ENCODE measurements at regions not wholly inside any gene's neighbourhood (a gene's known extent, or its start where the extent isn't known, plus 50 kb on each side); places are given as distances from the start of the nearest gene placed in this dataset.

- Histone ChIP-seq H3K27me3 (ENCODE audit: insufficient read depth, low read length) (no peaks in the 10 kb centered on the region), H3K14ac (ENCODE audit: low read length) (no peak overlapping the region), H3K79me2 (ENCODE audit: control insufficient read depth, insufficient read depth, low read length, poor library complexity) (no peaks in the 10 kb centered on the region), H3K23ac (ENCODE audit: low read length) (no peak overlapping the region), H4K91ac (ENCODE audit: low read depth, low read length) (peak overlapping the region; percentile 8), H4K8ac (ENCODE audit: low read depth, low read length) (peak overlapping the region; percentile 18), H3K18ac (ENCODE audit: low read length) (no peak overlapping the region), H2BK5ac (ENCODE audit: low read depth, low read length, poor library complexity) (no peak overlapping the region), H3K4me2 (ENCODE audit: low read length) (no peak overlapping the region), H3K4me1 (ENCODE audit: control insufficient read depth in 1 of 2, insufficient read depth in 2 of 2, low read length in 2 of 2) (peaks cover 7 to 18% of the 10 kb centered on the region in 2 experiments), H3K36me3 (ENCODE audit: control insufficient read depth in 1 of 2, insufficient read depth in 2 of 2, low read length in 2 of 2) (no peaks in the 10 kb centered on the region), H2AK5ac (ENCODE audit: low read length) (peak overlapping the region; percentile 83), H3K9ac (ENCODE audit: low read length) (no peak overlapping the region), H2AFZ (ENCODE audit: insufficient read depth, low read length, poor library complexity) (no peak overlapping the region), H3K4me3 (ENCODE audit: low read depth, low read length) (no peak overlapping the region), H3K9me3 (ENCODE audit: insufficient read depth, low read depth, low read length) (peaks cover 1% of the 10 kb centered on the region), H4K12ac (ENCODE audit: low read depth, low read length) (no peak overlapping the region), H3K27ac (ENCODE audit: low read depth, low read length) (no peak overlapping the region), H3K4ac (ENCODE audit: low read depth, low read length) (no peak overlapping the region), H3K79me1 (ENCODE audit: low read length) (peaks cover 24% of the 10 kb centered on the region), H2BK12ac (ENCODE audit: low read length) (peak overlapping the region; percentile 40), H2BK120ac (ENCODE audit: insufficient read depth, low read length, poor library complexity) (peak overlapping the region; percentile 25)
- WGBS (ENCODE audit: extremely low coverage, insufficient coverage, insufficient read length): no CpG with 5 or more reads among the region's 6 CpGs
- no peak for DNase-seq
Observed at GRCh38 chr14:51566831-51567582, 84.7 kb upstream of the FRMD6 start.

- Histone ChIP-seq H2AFZ (ENCODE audit: insufficient read depth, low read length, poor library complexity) (no peak overlapping the region), H4K8ac (ENCODE audit: low read depth, low read length) (no peak overlapping the region), H3K4me2 (ENCODE audit: low read length) (no peak overlapping the region), H3K9ac (ENCODE audit: low read length) (no peak overlapping the region), H2BK12ac (ENCODE audit: low read length) (no peak overlapping the region), H3K79me1 (ENCODE audit: low read length) (peaks cover 19% of the 10 kb centered on the region), H3K14ac (ENCODE audit: low read length) (no peak overlapping the region), H3K79me2 (ENCODE audit: control insufficient read depth, insufficient read depth, low read length, poor library complexity) (no peaks in the 10 kb centered on the region), H3K4me3 (ENCODE audit: low read depth, low read length) (no peak overlapping the region), H2BK120ac (ENCODE audit: insufficient read depth, low read length, poor library complexity) (peak overlapping the region; percentile 43), H3K27ac (ENCODE audit: low read depth, low read length) (no peak overlapping the region), H4K12ac (ENCODE audit: low read depth, low read length) (no peak overlapping the region), H4K91ac (ENCODE audit: low read depth, low read length) (no peak overlapping the region), H3K18ac (ENCODE audit: low read length) (no peak overlapping the region), H3K23ac (ENCODE audit: low read length) (no peak overlapping the region), H3K9me3 (ENCODE audit: insufficient read depth, low read depth, low read length) (peaks cover 1% of the 10 kb centered on the region), H2AK5ac (ENCODE audit: low read length) (no peak overlapping the region), H3K27me3 (ENCODE audit: insufficient read depth, low read length) (no peaks in the 10 kb centered on the region), H3K36me3 (ENCODE audit: control insufficient read depth in 1 of 2, insufficient read depth in 2 of 2, low read length in 2 of 2) (no peaks in the 10 kb centered on the region), H2BK5ac (ENCODE audit: low read depth, low read length, poor library complexity) (no peak overlapping the region), H3K4ac (ENCODE audit: low read depth, low read length) (no peak overlapping the region), H3K4me1 (ENCODE audit: control insufficient read depth in 1 of 2, insufficient read depth in 2 of 2, low read length in 2 of 2) (peaks cover 4 to 15% of the 10 kb centered on the region in 2 experiments)
- DNase-seq: no peak
- WGBS (ENCODE audit: extremely low coverage, insufficient coverage, insufficient read length): no CpG with 5 or more reads among the region's 2 CpGs
Observed at GRCh38 chr14:51568366-51568765, 83.3 kb upstream of the FRMD6 start.

- H3K4me2 ChIP-seq (ENCODE audit: low read length): no peak overlapping the region
- no peak overlapping the region for H3K23ac ChIP-seq (ENCODE audit: low read length)
- WGBS (ENCODE audit: extremely low coverage, insufficient coverage, insufficient read length): no CpG with 5 or more reads among the region's 6 CpGs
- peaks cover 10 to 12% of the 10 kb centered on the region in 2 experiments for H3K4me1 ChIP-seq (ENCODE audit: control insufficient read depth in 1 of 2, insufficient read depth in 2 of 2, low read length in 2 of 2)
- no peak overlapping the region for H2BK120ac ChIP-seq (ENCODE audit: insufficient read depth, low read length, poor library complexity)
- DNase-seq: no peak
- no peak overlapping the region for H3K4ac ChIP-seq (ENCODE audit: low read depth, low read length)
- no peak overlapping the region for H4K8ac ChIP-seq (ENCODE audit: low read depth, low read length)
- H3K9ac ChIP-seq (ENCODE audit: low read length): no peak overlapping the region
- peak overlapping the region; percentile 35 for H4K91ac ChIP-seq (ENCODE audit: low read depth, low read length)
- H3K4me3 ChIP-seq (ENCODE audit: low read depth, low read length): no peak overlapping the region
- H3K79me1 ChIP-seq (ENCODE audit: low read length): peaks cover 8% of the 10 kb centered on the region
- H2AFZ ChIP-seq (ENCODE audit: insufficient read depth, low read length, poor library complexity): no peak overlapping the region
- no peaks in the 10 kb centered on the region for H3K36me3 ChIP-seq (ENCODE audit: control insufficient read depth in 1 of 2, insufficient read depth in 2 of 2, low read length in 2 of 2)
- H2BK12ac ChIP-seq (ENCODE audit: low read length): no peak overlapping the region
- H3K18ac ChIP-seq (ENCODE audit: low read length): no peak overlapping the region
- no peak overlapping the region for H2AK5ac ChIP-seq (ENCODE audit: low read length)
- H3K79me2 ChIP-seq (ENCODE audit: control insufficient read depth, insufficient read depth, low read length, poor library complexity): no peaks in the 10 kb centered on the region
- H2BK5ac ChIP-seq (ENCODE audit: low read depth, low read length, poor library complexity): no peak overlapping the region
- H4K12ac ChIP-seq (ENCODE audit: low read depth, low read length): no peak overlapping the region
- no peaks in the 10 kb centered on the region for H3K9me3 ChIP-seq (ENCODE audit: insufficient read depth, low read depth, low read length)
- no peak overlapping the region for H3K14ac ChIP-seq (ENCODE audit: low read length)
- no peak overlapping the region for H3K27ac ChIP-seq (ENCODE audit: low read depth, low read length)
- H3K27me3 ChIP-seq (ENCODE audit: insufficient read depth, low read length): no peaks in the 10 kb centered on the region
Observed at GRCh38 chr14:51573607-51574006, 78.1 kb upstream of the FRMD6 start.

DNA sequence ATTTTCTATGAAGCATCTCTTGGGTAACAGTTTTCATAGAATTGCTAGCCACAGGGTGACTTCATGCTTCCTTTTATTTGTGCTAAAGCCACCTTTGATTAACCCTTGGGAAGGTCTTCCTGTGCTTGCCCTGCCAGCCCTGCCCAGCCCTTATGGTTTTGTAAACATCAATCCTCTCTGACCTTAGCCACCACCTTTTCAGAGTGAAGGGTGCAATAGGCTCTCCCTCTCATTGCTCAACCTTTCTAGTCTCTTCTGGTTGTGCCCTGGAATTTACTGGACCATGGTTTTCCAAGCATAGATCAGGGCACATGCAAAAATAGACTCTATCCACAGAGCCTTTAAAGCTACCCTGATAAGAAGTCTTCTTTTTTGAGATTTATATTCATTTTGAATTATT, 77.7 kb upstream of the FRMD6 start:
- no peaks in the 10 kb centered on the region for H3K9me3 ChIP-seq (ENCODE audit: insufficient read depth, low read depth, low read length)
- H2AK5ac ChIP-seq (ENCODE audit: low read length): no peak overlapping the region
- no peak overlapping the region for H3K4me2 ChIP-seq (ENCODE audit: low read length)
- no peak overlapping the region for H2AFZ ChIP-seq (ENCODE audit: insufficient read depth, low read length, poor library complexity)
- no peak overlapping the region for H2BK120ac ChIP-seq (ENCODE audit: insufficient read depth, low read length, poor library complexity)
- peaks cover 8% of the 10 kb centered on the region for H3K79me1 ChIP-seq (ENCODE audit: low read length)
- H4K12ac ChIP-seq (ENCODE audit: low read depth, low read length): no peak overlapping the region
- H3K14ac ChIP-seq (ENCODE audit: low read length): no peak overlapping the region
- no peak for DNase-seq
- peak overlapping the region; percentile 37 for H2BK12ac ChIP-seq (ENCODE audit: low read length)
- peaks cover 10 to 12% of the 10 kb centered on the region in 2 experiments for H3K4me1 ChIP-seq (ENCODE audit: control insufficient read depth in 1 of 2, insufficient read depth in 2 of 2, low read length in 2 of 2)
- no peak overlapping the region for H3K4ac ChIP-seq (ENCODE audit: low read depth, low read length)
- H3K27ac ChIP-seq (ENCODE audit: low read depth, low read length): no peak overlapping the region
- no peaks in the 10 kb centered on the region for H3K36me3 ChIP-seq (ENCODE audit: control insufficient read depth in 1 of 2, insufficient read depth in 2 of 2, low read length in 2 of 2)
- H2BK5ac ChIP-seq (ENCODE audit: low read depth, low read length, poor library complexity): no peak overlapping the region
- H3K23ac ChIP-seq (ENCODE audit: low read length): no peak overlapping the region
- no peak overlapping the region for H3K4me3 ChIP-seq (ENCODE audit: low read depth, low read length)
- H3K27me3 ChIP-seq (ENCODE audit: insufficient read depth, low read length): no peaks in the 10 kb centered on the region
- no peaks in the 10 kb centered on the region for H3K79me2 ChIP-seq (ENCODE audit: control insufficient read depth, insufficient read depth, low read length, poor library complexity)
- H3K18ac ChIP-seq (ENCODE audit: low read length): no peak overlapping the region
- H4K8ac ChIP-seq (ENCODE audit: low read depth, low read length): no peak overlapping the region
- H4K91ac ChIP-seq (ENCODE audit: low read depth, low read length): no peak overlapping the region
- no peak overlapping the region for H3K9ac ChIP-seq (ENCODE audit: low read length)

Measured in trophoblast cell (in vitro differentiated cells and primary cell).